ENCODE measurements at regions not wholly inside any gene's neighbourhood (a gene's known extent, or its start where the extent isn't known, plus 50 kb on each side); places are given as distances from the start of the nearest gene placed in this dataset.

DNA sequence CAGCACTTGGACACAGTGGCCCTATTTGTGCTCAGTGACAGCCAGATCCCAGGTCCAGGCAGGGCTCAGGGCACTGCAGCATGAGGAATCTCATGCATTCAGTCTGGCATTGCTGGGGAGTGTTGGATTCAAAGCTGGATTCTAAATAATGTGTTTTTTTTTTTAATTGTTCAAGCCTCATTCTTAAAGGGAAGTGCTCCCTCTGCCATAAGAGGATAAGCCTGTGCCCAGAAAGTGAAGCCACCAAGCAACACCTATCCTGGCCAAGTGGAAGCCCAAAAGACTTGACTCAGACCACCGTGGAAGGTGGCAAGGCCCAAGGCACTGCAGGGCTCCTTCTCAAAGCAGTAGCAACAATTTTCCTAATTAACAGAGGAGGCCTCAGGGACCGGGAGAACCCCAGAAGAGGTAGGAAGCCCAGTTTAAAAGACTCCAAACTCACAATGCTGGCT, 135.6 kb downstream of the ACTL7B start:
- DNase-seq, result no peak

DNA sequence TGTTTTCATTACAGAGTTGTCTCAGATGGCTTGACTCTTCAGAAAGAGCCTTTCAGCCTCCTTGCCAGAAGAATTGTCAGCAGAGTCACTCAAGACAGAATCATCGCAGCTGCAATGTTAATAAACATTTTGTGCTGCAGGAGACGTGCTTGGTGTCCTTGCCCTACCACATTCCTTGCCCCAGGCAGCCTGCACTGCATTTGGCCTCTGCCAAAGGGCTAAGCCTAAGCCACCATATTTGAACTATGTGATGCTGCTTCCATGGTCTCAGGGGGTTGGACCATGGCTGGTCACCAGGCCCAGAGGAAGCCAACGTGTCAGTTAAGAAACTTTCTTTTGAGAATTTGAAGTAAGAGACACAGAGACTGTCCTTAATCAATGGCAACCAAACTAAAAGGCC, 145.4 kb downstream of the ACTL7B start:
- no peak for DNase-seq

DNA sequence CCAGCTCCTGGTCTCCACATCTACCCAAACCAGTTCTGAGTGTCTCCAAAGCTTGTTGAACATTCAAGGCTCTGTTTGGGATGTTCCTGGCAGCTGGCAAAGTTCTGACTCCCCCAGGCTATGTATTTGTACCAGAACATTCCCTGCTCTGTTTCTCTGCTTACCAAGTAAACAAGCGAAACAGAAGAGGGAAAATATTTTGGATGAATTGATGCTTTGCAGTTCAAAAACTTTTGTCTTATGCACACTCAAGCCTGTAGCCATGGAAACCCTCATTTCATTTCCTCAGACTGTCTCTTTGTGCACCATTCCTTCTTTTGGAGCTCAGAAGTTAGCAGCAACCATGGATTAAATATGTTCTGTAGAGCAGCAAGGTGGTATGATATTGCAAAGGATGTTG, 145.8 kb downstream of the ACTL7B start:
- DNase-seq, result no peak

DNA sequence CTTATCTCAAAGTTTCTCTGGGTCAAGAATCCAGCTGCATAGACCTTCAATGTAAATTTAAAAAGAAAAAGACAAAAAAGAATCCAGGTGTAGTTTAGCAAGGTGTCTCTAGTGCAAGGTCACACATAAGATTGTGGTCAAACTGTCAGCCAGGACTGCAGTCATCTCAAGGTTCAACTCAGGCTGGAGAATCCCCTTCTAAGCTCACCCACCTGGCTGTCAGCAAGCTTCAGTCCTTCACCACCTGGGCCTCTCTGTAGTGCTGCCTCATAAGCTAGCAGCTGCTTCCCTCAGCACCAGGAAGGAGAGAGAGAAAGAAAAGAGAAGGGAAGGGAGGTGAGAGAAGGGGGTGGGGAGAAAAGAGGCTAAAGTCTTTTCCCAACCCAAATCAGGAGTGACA, 146.7 kb downstream of the ACTL7B start:
- DNase-seq, result no peak

DNA sequence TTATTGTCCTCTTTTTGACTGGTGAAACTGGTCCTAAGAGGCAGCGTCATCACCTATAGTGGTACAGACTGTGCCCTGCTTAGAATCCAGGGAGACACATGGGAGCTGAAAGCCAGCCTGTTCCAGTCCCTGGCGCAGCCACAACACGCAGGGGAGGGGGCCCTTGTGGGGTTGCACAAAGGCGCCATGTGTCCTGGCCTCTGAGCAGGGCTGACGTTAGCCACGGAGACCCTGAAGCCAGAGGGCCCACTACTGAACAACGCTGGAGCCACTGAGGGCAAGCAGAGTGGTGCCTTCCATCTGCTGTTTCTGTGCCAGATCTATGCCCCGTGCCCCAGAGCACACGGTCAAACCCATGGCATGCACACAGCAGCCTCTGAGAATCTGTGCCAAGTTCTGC, 147.3 kb downstream of the ACTL7B start:
- DNase-seq, result no peak

DNA sequence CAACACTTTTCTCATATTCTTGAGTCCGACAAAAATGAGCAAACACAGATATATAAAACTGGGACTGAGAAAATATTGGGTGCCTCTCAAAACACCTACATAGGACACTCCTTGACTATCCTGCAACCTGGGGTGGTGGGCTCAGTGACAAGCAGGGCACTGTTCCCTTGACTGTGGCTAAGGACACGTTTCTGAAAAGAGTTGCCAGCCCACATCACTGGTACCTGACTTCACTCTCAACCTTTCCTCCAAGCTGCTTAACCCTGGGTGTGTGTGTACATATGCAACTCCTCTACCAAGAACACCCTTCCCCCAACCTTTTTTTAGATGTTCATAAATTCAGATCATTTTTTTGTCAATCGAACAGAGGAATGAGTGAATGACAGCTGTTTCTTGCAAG, 148.7 kb downstream of the ACTL7B start:
- no peak for DNase-seq

DNA sequence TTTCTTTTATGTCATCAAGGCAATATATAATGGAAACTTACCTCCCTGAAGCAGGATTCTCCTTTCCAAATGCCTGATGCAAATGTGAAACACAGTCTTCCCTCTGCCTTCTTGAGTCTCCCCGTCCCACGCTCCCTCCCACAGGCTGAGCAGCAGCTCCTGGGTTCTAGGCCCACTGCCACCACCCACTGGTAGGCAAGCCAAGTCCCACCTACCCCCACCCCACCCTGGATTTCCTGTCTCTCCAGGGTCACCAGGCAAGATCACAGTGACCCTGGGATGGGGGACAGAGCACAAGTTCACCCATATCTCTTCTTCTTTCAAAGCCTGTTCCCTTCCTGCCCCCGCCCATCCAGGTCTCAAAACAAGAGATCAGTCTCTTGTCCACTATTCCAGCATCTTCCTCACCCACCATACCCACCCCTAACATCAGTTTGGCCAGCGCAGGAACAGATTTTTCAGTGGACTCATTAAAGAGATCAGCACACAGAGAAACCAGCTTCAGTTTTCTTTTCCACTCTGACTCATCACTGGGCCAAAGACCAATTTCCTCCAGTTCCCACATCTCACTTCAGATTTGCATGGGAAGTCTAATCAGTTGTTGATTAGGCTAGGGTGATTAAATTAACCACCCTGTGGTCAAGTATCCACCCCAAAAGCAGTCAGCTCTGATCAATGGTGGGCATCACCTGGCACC, 151.5 kb downstream of the ACTL7B start:
- DNase-seq, result no peak

DNA sequence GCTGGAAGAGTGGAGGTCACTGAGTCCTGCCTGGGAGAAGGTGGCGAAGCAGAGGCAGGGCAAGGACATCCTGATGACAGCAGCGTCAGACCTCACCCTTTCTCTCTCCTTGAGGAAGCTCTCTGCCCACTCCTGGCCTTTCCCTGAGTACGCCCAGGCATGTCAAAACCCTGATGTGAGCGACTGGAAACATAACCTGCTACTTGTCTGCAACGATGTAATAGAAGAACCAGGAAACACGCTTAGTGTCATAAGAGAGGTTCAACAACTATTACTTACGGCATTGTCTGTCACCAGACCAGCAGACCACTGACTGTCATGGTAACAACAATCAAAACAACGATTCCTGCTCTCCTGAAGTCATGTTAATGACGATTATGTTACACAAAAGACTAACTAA, 152.4 kb downstream of the ACTL7B start:
- DNase-seq, result no peak

DNA sequence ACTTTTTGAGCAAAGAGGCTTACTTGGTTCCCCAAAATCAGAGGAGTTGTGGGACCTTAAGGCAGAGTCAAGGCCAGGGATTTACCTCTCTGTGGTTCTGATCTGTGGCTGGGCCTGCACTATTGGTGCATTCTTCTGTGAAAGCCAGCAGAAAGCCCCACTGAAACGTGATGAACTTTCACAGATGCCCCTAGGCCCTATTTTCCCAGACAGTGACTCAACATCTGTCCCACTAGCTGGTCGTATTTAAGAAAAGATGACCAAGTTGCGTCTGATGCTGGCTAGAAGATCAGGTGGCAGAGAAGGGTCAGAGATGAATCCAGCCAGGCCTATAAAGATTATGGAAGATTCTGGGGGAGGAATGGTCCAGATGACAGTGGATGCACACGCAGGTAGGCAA, 153.1 kb downstream of the ACTL7B start:
- DNase-seq, result no peak

DNA sequence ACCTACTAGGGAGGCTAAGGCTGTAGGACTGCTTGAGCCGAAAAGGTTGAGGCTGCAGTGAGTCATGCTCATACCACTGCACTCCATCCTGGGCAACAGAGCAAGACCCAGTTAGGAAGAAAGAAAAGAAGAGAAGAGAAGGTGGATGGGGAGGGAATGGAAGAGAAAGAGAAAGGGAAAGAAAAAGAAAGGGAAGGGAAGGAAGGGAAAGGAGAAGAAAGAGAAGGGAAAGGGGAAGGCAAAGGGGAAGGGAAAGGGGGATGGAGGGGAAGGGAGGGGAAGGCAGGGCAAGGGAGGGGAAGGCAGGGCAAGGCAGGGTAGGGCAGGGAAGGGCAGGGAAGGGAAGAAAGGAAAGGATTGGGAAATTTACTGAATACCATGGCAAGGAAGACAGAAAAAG, 157.0 kb downstream of the ACTL7B start:
- DNase-seq, result no peak

DNA sequence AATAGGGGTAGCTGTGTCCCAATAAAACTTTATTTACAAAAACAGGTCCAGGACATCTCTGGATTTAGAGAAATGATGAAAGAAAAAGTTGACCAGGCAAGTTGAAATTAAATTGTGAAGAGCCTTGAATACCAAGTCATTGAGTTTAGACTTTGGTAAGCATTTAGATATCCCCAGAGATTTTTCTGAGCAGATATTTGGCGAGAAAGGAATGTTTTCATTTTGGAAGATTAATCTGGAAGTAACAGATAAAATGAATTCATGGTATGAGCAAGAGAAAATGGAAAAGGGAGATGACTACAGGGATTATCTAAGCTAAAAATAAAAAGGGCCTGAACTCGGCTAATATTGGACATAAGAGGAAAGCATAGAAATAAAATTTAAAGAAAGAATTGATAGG, 157.6 kb downstream of the ACTL7B start:
- no peak for DNase-seq

DNA sequence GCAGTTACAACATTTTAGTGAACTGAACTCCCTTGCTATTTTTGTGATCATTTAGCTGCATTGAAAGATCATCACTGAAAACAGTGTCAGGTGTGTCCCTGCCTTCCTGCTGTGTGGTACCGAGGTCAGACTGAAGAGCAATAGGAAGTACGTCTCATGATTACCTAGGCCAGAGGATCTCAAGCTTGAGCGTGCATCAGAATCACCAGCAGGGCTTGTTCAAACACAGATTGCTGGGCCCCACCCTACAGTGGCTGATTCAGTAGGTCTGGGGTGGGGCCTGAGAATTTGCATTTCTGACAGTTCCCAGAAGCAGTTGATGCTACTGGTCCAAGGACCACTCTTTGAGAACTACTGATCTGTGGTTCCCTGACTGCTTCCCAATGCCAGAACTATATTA, 159.6 kb downstream of the ACTL7B start:
- no peak for DNase-seq

DNA sequence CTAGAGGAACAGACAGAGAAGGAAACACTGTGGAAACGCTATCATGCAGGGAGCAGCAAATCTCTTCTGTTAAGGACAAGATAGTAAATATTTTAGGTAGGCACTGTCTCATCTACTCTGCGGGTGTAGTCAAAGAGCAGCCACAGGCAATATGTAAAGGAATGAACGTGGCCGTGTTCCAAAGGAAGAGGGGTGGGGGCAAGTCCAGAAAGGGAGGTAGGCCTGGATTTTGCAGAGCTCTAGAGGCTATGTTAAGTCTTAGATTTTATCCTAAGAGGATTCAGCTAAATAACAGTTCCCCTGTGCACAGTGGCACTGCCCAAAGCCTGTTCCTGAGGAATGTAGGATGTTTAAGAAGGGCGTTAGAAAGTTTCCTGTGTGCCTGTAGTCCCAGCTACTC, 161.6 kb downstream of the ACTL7B start:
- no peak for DNase-seq

DNA sequence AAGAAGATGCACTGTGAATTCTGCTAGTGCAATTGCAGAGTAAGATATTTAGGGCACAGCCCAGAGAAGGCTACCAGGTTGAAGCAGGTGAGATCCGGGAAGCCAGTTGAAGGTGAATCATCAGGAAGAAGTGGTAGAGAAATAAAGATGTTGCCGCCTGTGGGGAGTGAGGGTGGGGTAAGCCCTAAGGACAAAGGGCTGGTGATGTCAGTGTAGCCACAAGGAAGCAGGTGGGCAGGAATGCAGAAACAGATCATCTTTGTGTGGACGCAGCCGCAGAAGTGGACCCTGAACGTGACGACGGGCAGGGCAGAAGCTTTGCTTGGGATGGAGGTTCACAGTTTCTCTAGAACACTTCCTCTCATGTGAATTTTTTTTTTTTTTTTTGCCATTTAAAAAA, 164.2 kb downstream of the ACTL7B start:
- DNase-seq, result no peak

DNA sequence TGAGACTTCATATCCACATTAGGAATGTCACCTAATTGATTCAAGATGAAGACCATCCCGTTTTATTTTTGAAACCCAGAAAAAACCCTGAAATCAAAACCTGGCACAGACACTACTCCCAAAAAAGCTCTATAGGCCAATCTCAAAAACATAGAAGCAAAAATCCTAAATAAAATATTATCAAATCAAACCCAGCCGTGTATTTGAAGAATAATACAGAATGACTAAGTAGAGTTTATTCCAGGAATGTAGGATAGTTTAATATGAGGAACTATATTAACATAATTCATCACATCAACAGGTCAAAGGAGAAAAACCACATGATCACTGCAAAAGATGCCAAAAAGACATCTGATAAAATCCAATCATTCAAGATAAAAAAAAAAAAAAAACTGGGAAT, 167.1 kb downstream of the ACTL7B start:
- DNase-seq, result no peak

DNA sequence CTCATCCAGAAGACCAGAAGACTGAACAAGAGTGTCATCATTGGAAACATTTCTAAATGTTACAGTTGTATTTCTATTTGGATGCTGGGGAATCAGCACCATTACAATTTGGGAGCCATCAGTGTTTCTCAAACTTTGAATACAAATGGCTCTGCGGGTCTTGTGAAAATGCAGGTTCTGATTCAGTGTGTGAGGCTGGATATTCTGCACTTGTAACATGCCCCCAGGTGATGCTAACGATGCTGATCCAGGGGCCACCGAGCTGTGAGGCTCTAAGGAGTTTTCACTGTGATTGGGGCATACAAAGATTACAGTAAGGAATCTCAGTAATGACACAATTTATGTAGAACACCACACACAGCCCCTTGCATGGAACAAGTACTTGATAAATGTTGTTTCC, 167.7 kb downstream of the ACTL7B start:
- no peak for DNase-seq

DNA sequence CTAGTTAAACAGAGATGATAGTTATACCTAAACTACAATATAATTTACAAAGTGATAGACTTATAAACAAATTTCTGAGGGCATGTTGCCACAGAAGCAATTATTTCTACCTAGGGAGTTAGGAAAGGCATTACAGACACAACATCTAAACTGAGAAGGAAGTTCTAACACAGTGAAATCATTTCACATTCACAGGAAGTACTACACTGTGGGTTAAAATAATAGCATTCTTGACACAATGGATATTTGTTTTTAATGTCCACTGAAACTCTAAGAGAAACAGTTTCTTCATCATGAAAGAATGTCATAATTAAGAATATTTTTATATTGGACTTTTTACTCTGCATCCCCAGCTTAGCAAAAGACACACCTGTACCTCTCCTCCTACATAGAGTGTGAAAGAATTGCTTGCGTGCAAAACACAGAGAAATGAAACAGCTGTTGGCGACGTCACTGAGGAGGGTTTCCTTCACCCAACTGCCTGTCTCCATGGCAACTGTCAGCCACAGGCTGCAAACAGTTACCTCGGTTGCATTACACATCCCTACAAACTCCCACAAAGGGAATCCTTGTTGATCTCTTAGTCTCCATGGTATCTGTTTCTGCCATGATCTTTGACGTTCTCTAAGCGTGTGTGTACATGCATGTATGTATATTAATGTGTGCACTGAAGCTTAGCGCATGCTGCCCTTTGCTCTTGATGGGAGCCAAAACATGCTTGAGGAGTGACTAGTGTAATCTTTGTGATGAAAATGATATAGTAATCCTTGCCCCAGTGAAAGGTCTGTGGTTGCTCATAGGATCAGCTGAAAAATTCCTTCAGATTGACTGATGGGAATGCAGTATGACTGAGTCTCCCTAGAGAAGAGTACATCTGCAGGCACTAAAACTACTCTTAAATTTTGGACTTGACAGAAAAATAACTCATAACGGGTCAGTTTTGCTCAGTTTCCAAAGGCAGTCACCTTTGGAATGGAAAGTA, 168.5 kb downstream of the ACTL7B start:
- no peak for DNase-seq

DNA sequence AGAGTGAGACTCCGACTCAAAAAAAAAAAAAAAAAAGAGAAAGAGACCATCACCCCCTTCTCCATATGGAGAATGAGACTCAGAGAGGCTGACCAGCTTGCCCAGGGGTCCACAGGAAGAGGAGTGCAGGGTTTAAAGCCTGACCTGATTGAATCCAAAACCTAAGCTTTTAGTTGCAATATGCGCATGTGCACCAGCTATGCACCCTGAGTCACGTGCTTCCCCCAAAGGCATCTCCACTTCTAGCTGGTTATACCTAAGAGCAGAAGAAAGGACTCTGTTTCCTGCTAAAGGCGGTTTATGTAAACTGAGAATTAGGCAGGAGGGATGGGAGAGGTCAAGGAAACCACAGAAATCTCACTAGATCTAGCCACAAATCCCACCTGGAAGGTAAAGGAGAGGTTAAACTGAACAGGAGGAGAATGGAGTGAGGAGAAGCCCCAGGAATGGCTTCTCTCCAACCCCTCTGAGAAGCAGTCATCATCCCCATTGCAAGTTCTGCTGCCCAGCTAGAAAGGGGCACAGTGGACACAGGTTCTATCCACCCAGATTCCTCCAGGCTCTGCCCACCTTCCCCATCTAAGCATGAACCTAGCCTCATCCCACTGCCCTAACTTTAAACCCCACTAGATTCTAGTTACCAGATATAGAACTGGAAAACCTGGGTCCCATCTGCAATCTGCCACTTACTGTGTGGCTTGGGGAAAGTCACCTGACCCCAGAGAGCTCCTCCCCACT, 171.3 kb downstream of the ACTL7B start:
- no peak for DNase-seq

DNA sequence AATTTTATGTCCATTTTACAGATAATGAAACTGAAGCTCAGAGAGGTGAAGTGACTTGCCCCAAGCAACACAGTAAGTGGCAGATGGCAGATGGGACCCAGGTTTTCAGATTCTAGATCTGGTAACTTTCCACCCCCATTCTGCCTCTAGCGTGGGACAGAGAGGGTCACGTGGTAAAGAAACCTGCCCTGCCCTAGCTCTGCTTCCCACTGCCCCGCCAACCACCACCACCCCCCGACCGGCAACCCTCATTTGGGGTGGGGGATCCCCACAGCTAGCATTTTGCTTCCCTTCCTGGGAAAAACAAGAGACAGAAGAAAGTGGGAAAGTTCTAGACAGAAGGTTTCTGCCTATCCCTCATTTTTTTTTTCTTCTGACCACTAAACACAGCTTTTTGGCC, 172.5 kb downstream of the ACTL7B start:
- no peak for DNase-seq

DNA sequence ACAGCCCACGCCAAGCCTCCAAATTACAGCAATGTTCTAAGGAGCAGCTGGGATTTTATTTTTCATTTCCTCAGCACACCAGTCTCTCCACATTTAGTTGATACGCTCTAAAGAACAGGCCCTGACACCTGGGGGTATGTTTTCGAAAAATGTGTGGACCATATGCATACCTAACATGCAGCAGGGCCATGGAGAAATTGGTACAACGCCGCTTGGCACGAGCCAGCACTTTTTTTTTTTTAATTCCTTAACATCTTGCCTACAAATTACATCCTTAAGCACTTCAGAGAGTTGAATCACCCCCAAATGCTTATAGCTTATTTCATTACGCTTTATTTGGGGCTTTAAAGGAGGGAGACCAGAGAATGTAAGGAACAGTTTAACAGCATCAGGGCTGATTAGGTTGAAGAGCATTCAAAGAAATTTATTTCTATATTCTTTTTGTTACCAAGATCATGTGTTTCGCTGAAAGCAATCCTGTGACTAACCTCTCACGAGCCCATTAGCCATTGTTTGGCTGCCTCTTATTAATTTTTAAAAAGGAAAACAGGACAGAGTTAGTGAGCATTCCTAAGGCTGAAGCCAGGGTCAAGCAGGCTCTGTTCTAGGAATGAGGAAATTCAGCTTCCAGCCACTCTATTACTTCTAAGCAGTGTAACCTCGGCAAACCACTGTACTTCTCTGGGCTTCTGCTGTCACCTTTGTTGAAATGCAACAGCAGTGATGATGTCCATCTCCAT, 173.8 kb downstream of the ACTL7B start:
- no peak for DNase-seq

DNA sequence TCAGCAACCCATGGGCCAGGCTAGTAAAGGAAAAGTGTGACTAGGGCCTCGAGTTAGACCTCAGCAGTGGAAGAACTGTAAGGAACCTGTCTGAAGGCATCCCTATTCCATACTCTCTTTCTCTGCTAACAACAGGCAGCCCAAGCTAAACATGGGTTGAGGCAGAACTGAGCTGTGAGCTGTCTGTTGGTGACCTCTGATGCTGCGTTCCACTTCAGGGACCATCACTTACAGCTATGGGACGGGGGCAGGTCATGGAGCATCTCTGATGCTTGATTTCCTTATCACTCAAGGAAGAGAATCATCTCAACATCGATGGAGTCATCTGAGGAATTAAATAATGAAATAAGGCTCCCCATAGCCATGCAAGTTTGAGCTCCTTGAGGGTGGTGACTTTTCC, 174.8 kb downstream of the ACTL7B start:
- no peak for DNase-seq

DNA sequence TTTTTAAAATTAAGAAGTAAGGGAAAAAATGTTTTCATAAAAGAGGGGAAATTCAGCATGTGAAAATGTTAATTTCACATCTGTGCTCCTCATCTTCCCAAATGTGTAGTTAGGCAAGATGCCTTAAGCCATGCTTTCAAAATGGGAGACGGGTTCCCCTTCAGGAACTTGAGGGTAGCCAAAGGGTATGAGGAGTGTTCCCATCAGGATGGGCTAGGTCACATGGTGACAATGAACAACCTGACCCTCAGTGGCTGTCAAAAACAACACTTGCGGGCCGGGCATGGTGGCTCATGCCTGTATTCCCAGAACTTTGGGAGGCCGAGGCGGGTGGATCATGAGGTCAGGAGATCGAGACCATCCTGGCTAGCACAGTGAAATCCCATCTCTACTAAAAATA, 178.0 kb downstream of the ACTL7B start:
- DNase-seq, result no peak
